ENCODE measurements at regions not wholly inside any gene's neighbourhood (a gene's known extent, or its start where the extent isn't known, plus 50 kb on each side); places are given as distances from the start of the nearest gene placed in this dataset.

GRCh38 chr2:217515615-217516309 is 487.0 kb downstream of the TNS1 start:
- in situ Hi-C loops (cut with HindIII; ENCODE audit: low sequenced_read_pairs) = loop anchor here (25.0 kb wide), 1 partner anchor 828 kb away; the partner anchor contains the start of gene IGFBP5
- no peak for DNase-seq (ENCODE audit: low spot score)

- in situ Hi-C loops (cut with HindIII; ENCODE audit: low sequenced_read_pairs) = loop anchor here (25.0 kb wide), 1 partner anchor 826 kb away; the partner anchor contains the start of gene IGFBP5
Measured at GRCh38 chr2:217513258-217513657, 489.5 kb downstream of the TNS1 start.

GRCh38 chr2:217512728-217513127 is 490.1 kb downstream of the TNS1 start:
- in situ Hi-C loops (cut with HindIII; ENCODE audit: low sequenced_read_pairs) = loop anchor here (25.0 kb wide), 1 partner anchor 825 kb away; the partner anchor contains the start of gene IGFBP5
- DNase-seq (ENCODE audit: low spot score) = no peak

More at GRCh38 chr2:217513258-217513657, 489.5 kb downstream of the TNS1 start:
- no peak for DNase-seq (ENCODE audit: low spot score)

GRCh38 chr2:217512259-217512658 is 490.5 kb downstream of the TNS1 start:
- in situ Hi-C loops (cut with HindIII; ENCODE audit: low sequenced_read_pairs) = loop anchor here (25.0 kb wide), 1 partner anchor 825 kb away; the partner anchor contains the start of gene IGFBP5
- DNase-seq (ENCODE audit: low spot score) = no peak

GRCh38 chr2:217511850-217512249 is 490.9 kb downstream of the TNS1 start:
- DNase-seq (ENCODE audit: low spot score) = no peak
- in situ Hi-C loops (cut with HindIII; ENCODE audit: low sequenced_read_pairs) = loop anchor here (25.0 kb wide), 1 partner anchor 825 kb away; the partner anchor contains the start of gene IGFBP5

- in situ Hi-C loops (cut with HindIII; ENCODE audit: low sequenced_read_pairs) = loop anchor here (25.0 kb wide), 1 partner anchor 824 kb away; the partner anchor contains the start of gene IGFBP5
- peak; percentile 91 for DNase-seq (ENCODE audit: low spot score)
Measured at GRCh38 chr2:217510771-217511291, 492.0 kb downstream of the TNS1 start.

- in situ Hi-C loops (cut with HindIII; ENCODE audit: low sequenced_read_pairs) = loop anchor here (25.0 kb wide), 1 partner anchor 818 kb away; the partner anchor contains the start of gene IGFBP5
- no peak for DNase-seq (ENCODE audit: low spot score)
Measured at GRCh38 chr2:217505303-217505702, 497.5 kb downstream of the TNS1 start.

GRCh38 chr2:217501887-217502286 is 500.9 kb downstream of the TNS1 start:
- DNase-seq (ENCODE audit: low spot score) = no peak
- in situ Hi-C loops (cut with HindIII; ENCODE audit: low sequenced_read_pairs) = loop anchor here (25.0 kb wide), 1 partner anchor 815 kb away; the partner anchor contains the start of gene IGFBP5

GRCh38 chr2:217497843-217498377 is 504.9 kb downstream of the TNS1 start:
- DNase-seq (ENCODE audit: low spot score) = no peak
- in situ Hi-C loops (cut with HindIII; ENCODE audit: low sequenced_read_pairs) = no loop called here

GRCh38 chr2:217494557-217494956 is 508.2 kb downstream of the TNS1 start:
- in situ Hi-C loops (cut with HindIII; ENCODE audit: low sequenced_read_pairs) = no loop called here
- no peak for DNase-seq (ENCODE audit: low spot score)

GRCh38 chr2:217491271-217491670 is 511.5 kb downstream of the TNS1 start:
- DNase-seq (ENCODE audit: low spot score) = no peak
- in situ Hi-C loops (cut with HindIII; ENCODE audit: low sequenced_read_pairs) = no loop called here

GRCh38 chr2:217489145-217489960 is 513.4 kb downstream of the TNS1 start:
- in situ Hi-C loops (cut with HindIII; ENCODE audit: low sequenced_read_pairs) = no loop called here
- no peak for DNase-seq (ENCODE audit: low spot score)

GRCh38 chr2:217484046-217484445 is 518.7 kb downstream of the TNS1 start:
- in situ Hi-C loops (cut with HindIII; ENCODE audit: low sequenced_read_pairs) = no loop called here

GRCh38 chr2:217482056-217482710 is 520.6 kb downstream of the TNS1 start:
- in situ Hi-C loops (cut with HindIII; ENCODE audit: low sequenced_read_pairs) = no loop called here
- DNase-seq (ENCODE audit: low spot score) = no peak

More at GRCh38 chr2:217484046-217484445, 518.7 kb downstream of the TNS1 start:
- no peak for DNase-seq (ENCODE audit: low spot score)

- in situ Hi-C loops (cut with HindIII; ENCODE audit: low sequenced_read_pairs) = no loop called here
Measured at GRCh38 chr2:217481577-217481976, 521.2 kb downstream of the TNS1 start.

GRCh38 chr2:217479566-217479965 is 523.2 kb downstream of the TNS1 start:
- DNase-seq (ENCODE audit: low spot score) = no peak
- in situ Hi-C loops (cut with HindIII; ENCODE audit: low sequenced_read_pairs) = no loop called here

More at GRCh38 chr2:217481577-217481976, 521.2 kb downstream of the TNS1 start:
- DNase-seq (ENCODE audit: low spot score) = no peak

GRCh38 chr2:217478831-217479455 is 523.9 kb downstream of the TNS1 start:
- in situ Hi-C loops (cut with HindIII; ENCODE audit: low sequenced_read_pairs) = no loop called here
- DNase-seq (ENCODE audit: low spot score) = no peak

- no peak for DNase-seq (ENCODE audit: low spot score)
- in situ Hi-C loops (cut with HindIII; ENCODE audit: low sequenced_read_pairs) = no loop called here
Measured at GRCh38 chr2:217477583-217477982, 525.2 kb downstream of the TNS1 start.

Data from G401 (cell line).